ENCODE measurements at regions not wholly inside any gene's neighbourhood (a gene's known extent, or its start where the extent isn't known, plus 50 kb on each side); places are given as distances from the start of the nearest gene placed in this dataset.
"Not testable (repeated sequence)": the region's sequence is repeated elsewhere in the genome, so short reads cannot be mapped to it uniquely, and the experiment has no call there.

DNA sequence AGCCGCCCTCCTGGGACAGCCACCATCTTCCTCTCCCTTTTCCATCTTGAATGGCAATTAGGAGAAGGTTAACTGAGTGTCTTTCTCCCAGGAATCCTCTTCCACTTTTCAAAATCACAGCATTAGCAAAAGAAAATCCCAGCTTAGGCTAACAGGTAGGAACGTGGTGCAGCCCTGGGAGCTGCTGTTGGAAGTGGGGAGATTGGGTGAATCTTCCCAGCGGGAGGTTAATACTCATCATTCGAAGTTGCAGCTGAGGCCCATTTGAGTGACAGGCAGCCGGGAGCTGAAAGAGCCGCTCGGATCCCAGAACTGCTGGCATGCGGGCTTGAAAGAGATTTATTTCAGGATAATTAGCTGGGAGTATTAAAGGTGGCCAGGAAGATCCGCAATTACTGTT is 306.0 kb downstream of the BCL11A start:
- DNase-seq (ENCODE audit: low read depth) = no peak

DNA sequence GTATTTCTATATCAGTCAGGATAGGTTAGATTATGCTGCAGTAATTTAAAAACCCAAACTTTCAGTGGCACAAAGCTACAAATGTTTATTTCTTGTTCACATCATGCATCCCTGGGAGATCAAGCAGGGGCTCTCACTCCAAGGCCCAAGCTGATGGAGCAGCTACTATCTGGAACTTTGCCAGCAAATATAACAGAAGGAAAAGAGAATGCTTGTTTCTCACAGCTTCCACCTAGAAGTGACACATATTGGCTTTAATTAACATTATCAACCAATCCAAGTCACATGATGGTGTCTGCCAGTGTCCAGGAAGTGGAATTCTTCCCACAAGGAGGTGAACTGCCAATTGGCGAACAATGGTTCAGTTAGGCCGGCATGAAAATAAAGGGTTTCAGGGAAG is 306.9 kb downstream of the BCL11A start:
- no peak for DNase-seq (ENCODE audit: low read depth)

DNA sequence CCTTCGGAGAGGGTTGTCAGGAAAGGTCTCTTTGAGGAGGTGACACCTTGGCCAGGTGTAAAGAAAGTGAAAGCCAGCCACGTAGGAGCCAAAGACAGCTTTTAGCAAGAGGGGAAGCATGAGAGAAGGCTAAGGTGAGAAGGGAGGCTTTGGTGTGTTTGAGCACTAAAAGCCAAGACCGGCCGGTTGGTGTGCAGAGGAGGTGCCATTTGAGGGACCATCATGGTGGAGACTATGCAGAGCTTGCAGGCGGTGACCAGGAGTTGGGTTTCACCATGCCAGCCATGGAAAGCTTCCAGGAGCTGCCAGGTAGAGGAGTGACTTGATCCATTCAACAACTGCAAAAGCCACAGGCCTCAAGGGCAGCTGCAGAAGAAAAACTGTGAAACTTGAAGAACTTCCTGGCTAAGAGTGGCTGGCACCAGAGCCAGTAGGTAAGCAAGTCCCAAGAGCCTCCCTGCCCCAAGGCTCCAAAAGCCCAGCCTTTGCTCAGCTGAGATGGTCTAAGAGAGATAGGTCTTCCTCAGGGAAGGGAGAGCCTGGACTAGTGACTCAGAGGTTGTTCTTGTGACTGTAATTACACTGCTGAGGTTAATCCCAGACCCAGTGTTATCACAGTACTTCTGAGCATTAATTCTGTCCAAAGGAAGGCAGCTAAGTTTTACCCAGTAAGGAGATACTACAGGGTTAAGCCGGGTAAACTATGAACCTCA is 319.0 kb downstream of the BCL11A start:
- DNase-seq (ENCODE audit: low read depth) = no peak

DNA sequence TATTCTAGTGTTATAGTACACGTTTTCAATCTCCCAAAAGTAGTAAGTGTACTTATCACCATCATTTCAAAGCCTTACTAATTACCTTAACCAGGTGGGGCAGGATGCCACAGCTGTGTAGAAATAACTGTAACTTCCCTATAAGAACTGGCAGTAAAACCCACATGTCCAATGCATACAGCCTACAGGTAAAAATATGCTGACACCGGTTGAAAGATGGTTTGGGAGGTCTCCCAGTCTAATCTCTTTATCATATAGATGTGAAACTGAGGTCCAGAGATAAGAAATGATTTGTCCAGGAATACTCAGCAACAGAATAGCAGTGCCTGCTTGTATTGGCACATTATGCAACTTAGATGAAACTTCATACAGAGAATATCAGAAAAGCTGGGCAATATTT is 322.9 kb downstream of the BCL11A start:
- DNase-seq (ENCODE audit: low read depth) = no peak

DNA sequence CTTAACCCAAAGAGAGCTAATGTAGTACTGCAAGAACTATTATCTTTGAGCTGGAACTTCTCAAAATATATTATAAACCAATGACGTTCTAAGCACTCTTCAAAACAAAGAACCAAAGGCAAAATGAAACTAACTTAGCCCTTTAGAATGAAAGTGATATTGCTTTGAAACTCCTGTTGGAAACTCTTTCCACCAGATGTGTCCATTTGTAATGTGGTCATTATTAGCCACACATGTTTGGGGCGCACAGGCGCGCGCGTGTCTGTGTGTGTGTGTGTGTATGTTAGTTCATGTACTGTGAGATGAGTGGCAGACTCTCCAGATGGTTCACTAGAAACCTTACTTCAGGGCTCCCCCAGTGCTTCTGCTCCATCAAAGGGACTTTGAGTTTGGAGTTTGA is 323.4 kb downstream of the BCL11A start:
- DNase-seq (ENCODE audit: low read depth) = no peak

DNA sequence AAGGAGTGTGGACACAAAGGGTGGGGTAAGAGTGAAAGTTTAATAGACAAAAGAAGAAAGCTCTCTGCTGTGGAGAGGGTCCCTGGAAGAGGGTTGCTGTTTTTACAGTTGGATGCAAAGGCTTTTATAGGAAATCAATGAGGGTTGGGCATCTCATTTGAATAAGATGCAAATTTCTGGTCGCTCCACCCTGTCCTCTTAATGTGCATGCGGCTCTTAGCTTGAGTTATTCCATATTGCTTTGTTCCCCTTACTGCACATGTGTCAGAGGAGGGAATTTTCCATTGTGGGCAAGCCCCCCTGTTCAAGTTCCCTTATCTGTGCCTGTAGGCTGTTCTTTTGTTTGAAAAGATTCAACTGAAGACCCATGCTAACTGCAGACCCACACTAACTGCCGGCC is 326.5 kb downstream of the BCL11A start:
- no peak for DNase-seq (ENCODE audit: low read depth)

DNA sequence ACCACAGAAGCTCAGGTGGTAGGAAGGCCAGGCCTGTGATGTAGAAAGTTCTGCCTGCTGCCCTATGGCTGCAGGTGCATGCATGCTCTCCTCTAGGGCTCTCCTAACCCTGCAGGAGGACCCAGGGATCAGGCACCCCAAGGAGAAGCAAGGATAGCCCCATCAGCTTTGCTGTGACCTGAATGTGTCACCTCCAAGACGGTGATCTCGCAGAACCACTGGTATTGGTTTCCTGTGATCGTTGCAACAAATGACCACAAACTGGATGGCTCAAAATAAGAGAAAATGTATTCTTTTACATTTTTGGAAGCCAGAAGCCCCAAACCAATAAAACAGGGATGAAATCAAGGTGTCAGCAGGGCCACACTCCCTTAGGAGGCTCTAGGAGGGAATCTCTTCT is 327.3 kb downstream of the BCL11A start:
- DNase-seq (ENCODE audit: low read depth) = no peak

DNA sequence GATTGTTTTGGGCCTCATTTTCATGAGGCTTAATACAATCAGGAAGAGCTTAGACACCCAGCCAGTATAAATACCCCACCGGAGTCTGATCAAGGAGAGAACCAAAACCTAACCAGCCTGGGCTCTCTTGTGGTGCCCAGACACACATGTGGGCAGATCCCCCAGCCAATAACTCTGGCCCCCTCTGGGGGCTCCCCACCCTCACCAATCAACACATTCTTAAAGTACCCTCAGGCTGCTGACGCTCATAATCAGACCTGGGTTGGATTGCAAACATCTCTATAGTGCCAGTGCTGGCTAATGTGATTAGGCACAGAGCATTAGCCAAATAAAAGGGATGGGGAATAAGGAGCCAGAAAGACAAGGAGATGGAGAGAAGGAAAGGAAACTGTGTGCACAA is 329.6 kb downstream of the BCL11A start:
- DNase-seq (ENCODE audit: low read depth) = no peak

DNA sequence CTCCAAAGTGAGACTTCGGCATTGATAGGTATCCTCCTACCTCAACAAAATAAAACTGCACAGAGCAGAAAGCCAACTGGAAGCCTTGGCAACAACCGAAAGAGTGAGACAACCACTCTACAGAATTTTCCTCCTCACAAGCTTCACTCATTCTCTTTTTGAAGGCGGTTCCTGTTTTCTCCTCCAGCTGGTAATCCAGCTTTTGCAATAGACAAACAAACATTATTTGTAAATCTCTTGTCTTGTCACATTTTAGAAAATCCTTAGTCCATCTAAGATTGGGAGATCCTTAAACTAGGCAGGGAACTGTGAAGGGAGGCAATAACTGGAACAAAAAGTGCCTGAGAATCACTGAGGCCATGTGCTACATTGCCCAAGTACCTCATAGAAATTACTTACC is 332.4 kb downstream of the BCL11A start:
- no peak for DNase-seq (ENCODE audit: low read depth)

DNA sequence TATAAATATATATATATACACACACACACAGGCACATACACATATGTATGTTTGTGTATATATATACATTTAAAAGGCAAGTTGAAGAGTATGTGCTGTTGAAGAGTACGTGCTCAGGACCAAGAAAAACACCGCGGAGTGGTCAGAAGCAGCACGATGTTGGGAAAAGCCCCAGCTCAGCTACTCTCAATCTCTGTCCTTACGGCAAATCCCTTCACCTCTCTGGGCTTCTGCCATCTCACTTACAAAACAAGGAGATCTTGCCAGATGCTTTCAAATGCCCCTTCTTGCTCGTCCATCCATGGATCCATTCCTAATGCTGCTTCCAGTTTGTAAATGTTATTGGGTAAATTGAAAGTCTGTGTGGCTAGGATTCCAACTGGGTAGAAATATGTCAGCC is 333.9 kb downstream of the BCL11A start:
- no peak for DNase-seq (ENCODE audit: low read depth)

DNA sequence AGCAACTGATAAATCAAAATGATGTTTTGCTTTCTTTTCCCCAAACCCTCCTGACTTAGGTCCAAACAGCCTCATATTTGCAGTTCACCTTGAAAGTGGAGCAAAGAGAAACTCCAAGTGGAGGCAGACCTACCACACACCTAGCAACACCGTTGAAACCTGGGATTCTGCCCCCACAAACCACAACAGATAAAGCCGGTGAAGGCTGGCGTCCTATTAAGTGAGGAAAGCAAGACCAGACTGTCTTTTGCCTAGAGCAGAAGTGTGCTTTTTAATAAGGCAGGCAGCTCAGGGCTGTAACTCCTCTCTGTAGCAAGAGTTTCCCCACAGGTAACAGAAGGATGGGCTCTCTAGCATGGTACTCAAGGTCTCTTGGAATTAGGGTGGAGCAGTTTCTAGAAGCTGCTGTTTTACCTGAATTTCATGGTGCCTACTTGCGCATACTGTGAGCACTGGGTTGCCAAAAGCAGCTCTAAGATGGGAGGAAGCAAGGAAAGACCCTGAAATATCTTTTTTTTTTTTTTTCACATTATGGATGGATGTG is 336.9 kb downstream of the BCL11A start:
- DNase-seq (ENCODE audit: low read depth) = no peak

DNA sequence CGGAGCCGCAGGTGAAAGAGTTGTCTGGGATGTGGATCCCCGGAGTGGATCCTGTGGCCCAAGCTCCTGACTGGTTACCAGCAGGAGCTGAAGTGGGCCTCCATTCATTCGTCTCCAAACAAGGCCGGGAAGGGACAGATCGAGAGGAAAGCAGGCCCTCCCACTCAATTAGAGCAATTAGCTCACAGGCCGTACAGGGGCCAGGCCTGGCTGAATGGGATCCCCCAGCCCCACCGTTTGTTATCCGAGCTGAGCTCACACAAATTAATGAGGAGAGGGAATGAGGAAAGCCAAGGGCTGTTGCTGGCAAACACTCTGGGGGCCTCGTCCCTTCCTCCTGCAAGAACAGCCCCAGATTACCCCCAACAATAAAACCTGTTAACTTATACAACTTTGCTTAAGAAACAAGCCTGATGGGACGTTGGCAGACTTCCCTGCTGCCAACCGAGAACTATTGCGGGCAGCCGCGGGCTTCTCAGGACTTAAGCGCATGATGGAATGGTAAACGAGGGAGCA is 338.0 kb downstream of the BCL11A start:
- no peak for DNase-seq (ENCODE audit: low read depth)

DNA sequence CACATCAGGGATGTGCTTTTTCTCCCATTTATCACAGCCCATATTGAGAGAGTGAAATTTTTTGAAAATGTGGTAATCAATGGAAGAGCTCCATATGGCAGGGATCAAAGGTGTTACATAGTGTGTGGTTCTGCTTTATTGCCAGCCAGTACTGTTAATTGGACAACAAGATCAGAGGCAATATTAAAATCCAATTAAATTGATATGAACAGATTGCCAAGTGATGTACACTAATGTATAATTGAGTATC is 338.9 kb downstream of the BCL11A start:
- DNase-seq (ENCODE audit: low read depth) = no peak

DNA sequence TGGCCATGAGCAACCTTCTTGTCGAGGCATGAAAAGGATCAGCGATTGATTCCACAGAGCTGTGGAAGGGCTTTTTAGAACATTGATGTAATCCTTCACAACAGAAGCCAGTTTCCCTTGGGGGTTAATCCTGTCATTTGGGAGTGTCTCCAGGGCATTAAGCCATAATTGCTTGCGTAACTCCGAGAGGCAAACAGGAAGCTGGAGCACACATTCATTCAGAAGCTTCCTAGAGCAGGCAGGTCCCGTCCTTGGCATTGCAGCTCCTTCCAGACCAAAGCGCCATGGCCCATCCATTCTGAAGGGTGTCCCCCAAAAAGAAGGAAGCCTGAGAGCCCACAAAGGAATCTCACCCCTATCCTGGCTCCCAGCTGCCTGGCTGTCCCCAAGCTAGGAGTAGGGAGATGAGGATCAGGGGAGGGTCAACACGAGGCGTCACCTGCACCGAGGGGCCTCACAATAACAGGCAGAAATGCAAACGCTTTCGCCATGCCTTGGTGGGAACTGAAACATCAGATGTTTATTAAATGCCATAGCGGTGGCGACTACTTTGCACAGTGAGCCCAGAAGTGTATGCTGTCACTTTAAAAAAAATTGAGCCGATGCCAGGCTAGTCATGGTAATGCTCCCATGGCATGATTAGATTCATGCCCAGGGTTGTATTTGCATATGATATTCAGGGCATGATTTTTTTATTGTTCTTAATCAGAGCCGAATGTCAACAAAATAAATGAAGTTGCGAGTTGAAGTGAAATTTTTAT is 339.4 kb downstream of the BCL11A start:
- DNase-seq (ENCODE audit: low read depth) = no peak

DNA sequence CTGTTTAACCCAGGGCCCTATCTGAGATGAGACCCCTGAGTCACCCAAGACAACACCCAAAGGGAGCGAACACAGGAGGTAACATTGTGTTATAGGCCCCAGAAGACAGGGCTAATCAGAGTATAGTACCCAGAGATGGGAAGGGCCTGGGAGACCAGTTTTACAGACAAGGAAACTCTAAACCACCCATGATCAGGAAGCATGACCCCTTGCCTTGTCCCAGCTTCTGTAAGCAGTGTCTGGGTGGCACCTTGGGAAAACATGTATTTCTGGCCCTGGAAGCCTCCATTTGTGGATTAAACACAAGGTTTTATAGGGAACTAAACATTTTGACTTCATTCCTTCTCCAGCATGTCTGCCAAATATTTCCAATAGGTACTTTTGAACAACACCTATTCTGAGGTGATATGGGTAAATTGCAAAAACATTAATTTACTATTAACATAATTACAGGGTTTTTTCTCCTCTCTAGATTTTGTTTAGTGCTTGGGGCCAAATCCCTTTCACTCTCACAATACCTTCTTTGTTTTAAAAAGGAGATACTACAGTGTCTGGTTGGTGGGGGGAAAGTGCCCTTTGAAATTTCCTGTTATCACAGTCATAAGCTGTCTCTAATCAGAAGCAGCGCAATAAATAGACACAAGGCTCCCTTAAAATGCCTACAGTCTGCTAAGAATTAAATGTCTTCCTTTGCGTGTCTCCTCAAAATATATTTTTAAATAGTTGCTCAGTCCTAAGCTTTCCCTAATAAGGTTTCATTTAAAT is 341.1 kb downstream of the BCL11A start:
- DNase-seq (ENCODE audit: low read depth) = no peak

DNA sequence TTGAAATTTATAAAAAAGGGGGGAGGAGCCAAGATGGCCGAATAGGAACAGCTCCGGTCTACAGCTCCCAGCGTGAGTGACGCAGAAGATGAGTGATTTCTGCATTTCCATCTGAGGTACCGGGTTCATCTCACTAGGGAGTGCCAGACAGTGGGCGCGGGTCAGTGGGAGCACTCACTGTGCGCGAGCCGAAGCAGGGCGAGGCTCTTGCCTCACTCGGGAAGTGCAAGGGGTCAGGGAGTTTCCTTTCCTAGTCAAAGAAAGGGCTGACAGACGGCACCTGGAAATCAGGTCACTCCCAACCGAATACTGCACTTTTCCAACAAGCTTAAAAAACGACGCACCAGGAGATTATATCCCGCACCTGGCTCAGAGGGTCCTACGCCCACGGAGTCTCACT is 364.4 kb downstream of the BCL11A start:
- not testable (repeated sequence) for DNase-seq (ENCODE audit: low read depth)

DNA sequence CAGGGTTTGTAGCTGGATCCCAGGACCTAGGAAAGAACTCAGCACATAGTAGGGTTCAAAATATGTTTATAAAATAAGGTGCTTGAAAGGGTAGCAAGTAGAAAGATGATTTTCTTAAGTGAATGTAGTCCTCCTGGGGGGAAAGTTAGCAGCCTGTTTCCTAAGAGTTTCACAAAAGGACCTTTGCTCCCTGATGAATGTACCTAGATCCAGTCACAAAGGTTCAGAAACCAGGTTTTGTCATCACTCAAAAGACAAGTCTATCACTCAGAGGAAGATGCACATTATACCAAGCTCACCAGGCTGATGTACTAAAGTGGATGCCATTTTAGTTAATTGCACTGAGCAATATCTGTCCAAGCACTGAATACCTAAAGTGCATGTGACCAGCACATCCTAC is 378.2 kb downstream of the BCL11A start:
- no peak for DNase-seq (ENCODE audit: low read depth)

DNA sequence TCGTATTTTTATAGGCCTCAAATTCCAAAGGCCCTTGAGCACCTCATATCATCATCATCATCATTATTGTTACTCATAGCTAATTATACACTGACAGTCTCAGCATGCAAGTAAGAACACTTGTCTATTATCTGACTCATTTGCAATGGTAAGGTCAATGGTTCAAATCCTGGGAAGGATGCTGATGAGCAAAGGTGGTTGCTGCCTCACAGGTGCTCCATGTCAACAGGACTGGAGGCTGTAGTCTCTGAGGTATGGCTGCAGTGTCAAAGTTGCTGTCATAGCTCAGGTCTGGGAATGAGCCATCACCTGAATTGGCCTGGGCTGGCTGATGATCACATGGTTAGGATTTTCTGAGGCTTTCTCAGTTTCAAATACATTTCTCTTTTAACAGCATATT is 379.3 kb downstream of the BCL11A start:
- DNase-seq (ENCODE audit: low read depth) = no peak

DNA sequence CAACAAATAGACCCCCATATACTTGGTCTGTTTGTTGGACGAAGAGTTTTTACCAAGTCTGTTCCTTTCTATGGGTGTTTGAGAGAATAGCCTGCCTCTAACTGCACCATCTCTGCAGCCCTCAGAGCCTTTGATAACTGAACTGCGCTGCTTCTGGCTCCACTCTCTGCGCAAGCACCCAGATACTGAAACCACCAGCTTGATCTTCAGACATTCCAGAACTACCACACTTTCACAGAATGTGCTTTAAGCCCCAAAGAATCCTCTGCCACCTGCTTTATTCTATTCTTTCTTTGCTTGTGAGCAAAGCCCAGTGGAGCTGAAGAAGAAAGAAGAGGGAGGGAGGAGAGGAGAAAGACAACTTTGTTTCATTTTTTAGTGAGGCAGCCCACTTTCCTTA is 380.7 kb downstream of the BCL11A start:
- no peak for DNase-seq (ENCODE audit: low read depth)

DNA sequence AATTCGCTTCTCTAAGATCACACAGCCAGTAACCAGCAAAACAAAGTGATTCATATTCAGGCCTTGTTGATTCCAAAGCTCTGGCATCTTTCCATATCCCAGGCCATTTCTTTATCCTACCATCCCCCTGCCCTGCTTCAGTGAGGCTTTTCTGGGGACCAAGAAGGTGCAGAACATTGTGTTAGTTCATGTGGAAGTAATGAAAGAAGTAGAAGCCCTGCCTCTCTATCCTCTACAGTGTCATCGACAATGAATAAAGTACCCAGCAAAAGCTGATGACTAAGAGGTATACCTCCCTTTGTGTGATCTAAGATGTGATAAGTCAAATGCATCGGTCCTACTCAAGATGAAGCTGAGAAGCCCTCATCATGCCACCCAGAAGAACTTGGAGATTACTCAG is 383.2 kb downstream of the BCL11A start:
- DNase-seq (ENCODE audit: low read depth) = no peak

DNA sequence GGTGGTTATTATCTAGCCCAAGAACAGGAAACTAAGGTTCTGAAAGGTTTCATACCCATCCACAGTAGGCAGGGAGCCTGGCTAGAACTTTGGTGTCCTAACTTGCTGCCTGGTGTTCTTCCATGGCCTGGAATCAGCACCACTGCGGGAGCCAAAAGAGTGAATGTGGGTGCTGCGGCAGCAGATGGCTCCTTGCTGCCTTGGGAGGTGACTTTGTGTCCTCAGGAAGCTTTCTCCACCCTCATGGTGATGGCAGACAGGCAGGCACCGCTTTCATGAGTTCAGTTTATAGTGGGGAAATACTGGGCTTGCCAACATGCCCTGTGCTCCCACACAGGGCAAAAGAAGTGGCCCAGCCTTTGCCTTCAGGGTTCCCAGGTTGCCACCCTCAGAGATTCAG is 385.2 kb downstream of the BCL11A start:
- no peak for DNase-seq (ENCODE audit: low read depth)

DNA sequence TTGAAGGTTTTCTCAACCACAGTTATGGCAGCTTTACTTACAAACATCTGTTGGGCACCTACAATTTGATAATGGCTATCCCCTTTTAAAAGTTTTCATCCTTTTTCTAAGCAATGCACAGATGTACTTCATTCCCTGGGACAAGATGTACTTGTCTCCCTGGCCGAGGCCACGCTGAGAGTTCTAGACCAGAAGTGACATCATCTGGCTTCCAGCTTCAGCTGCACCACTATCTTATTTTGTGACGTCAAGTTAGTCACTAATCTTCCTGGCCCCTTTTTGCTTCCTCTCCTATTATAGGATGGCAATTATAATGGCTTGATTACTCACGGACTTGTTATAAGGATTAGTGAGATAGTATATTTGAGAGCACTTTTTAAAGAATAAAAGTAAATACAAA is 386.4 kb downstream of the BCL11A start:
- DNase-seq (ENCODE audit: low read depth) = no peak

DNA sequence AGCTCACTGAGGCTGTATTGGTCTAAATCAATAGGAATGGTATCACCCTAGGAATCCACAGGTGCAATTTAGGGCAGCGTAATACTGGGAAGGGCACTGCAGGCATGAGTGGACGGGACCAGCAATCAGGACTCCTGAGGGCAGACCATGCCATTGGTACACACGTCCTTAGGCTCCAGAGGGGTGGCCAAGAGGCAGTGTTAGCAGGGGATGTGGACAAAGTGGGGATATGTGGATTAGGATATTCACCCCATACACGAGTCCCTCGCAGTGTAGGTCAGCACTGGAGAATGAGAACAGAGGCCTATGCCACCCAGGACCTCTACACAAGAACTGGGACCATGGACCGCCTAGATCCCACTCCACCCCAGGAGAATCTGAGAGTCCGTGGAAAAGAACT is 389.8 kb downstream of the BCL11A start:
- DNase-seq (ENCODE audit: low read depth) = no peak
